Activated CD8-positive, alpha-beta memory T cell treated with anti-CD3 and anti-CD28 coated beads for 24 hours (primary cell): ENCODE measurements at regions not wholly inside any gene's neighbourhood (a gene's known extent, or its start where the extent isn't known, plus 50 kb on each side); places are given as distances from the start of the nearest gene placed in this dataset.

Source experiments
- DNase-seq: peaks from one replicate; pipeline ENCODE4 v3.0.0-alpha.2; 2020

DNA sequence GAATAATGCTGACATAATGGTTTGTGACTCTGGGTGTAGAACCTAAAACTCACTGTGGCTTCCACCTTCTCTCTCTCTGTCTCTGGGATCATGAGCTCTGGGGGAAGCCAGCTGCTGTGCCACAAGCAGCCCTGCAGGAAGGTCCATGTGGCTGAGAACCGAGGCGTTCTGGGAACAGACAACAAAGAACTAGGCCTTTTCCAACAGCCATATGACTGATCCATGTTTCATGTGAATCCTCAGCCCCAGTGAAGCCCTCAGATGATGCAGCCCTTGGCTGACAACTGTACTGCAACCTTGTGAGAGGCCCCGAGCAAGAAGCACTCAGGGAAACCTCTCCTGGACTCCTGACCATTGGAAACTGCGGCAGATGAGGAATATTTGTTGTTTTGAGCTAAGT lies 56.6 kb downstream of the HLA-G start:
- no peak for DNase-seq

DNA sequence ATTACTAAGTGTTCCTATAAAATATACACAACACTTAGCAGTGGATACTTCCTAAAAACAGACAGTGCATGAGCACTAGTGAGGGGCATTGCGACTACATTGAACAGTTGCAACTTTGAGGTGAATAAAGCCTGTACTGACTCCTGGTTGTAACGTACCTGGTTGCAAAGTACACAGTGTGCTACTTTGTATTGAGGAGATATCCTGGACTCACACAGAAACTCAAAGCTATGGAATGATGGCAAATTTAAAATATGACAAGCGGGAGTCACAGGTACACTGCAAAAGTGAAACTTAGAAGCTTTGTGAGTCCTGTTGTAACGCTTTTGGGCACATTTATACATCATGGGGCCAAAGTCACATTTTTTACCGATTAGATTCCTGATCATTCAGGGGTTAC lies 55.6 kb upstream of the HLA-A start:
- DNase-seq = no peak

DNA sequence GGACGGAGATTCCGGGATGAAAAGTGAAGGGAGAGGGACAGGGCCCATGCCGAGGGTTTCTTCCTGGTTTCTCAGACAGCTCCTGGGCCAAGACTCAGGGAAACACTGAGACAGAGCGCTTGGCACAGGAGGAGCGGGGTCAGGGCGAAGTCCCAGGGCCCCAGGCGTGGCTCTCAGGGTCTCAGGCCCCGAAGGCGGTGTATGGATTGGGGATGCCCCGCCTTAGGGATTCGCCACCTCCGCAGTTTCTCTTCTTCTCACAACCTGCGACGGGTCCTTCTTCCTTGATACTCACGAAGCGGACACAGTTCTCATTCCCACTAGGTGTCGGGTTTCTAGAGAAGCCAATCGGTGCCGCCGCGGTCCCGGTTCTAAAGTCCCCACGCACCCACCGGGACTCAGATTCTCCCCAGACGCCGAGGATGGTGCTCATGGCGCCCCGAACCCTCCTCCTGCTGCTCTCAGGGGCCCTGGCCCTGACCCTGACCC lies 55.0 kb upstream of the HLA-A start:
- no peak for DNase-seq

DNA sequence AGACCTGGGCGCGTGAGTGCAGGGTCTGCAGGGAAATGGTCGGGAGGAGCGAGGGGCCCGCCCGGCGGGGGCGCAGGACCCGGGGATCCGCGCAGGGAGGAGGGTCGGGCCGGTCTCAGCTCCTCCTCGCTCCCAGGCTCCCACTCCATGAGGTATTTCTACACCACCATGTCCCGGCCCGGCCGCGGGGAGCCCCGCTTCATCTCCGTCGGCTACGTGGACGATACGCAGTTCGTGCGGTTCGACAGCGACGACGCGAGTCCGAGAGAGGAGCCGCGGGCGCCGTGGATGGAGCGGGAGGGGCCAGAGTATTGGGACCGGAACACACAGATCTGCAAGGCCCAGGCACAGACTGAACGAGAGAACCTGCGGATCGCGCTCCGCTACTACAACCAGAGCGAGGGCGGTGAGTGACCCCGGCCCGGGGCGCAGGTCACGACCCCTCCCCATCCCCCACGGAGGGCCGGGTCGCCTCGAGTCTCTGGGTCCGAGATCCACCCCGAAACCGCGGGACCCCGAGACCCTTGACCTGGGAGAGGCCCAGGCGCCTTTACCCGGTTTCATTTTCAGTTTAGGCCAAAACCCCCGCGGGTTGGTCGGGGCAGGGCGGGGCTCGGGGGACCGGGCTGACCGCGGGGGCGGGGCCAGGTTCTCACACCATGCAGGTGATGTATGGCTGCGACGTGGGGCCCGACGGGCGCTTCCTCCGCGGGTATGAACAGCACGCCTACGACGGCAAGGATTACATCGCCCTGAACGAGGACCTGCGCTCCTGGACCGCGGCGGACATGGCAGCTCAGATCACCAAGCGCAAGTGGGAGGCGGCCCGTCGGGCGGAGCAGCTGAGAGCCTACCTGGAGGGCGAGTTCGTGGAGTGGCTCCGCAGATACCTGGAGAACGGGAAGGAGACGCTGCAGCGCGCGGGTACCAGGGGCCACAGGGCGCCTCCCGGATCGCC lies 54.2 kb upstream of the HLA-A start:
- peak; percentile 84 for DNase-seq
